Breast epithelium (tissue), 4 donors: ENCODE measurements at regions not wholly inside any gene's neighbourhood (a gene's known extent, or its start where the extent isn't known, plus 50 kb on each side); places are given as distances from the start of the nearest gene placed in this dataset.

Experiments
- DNase-seq, 2 donors: peaks; one replicate each; pipeline ENCODE4 v3.0.0-alpha.2; 2019; ENCODE audit warnings: low spot score in 2 of 2
- H3K27ac ChIP-seq, 2 donors: fragments of 200-600 bp; sonication (generic) in 1 of 2; one replicate each; pipeline ENCODE4 v1.5.1; 2016 to 2019; ENCODE audit warnings: mild to moderate bottlenecking in 1 of 2
- H3K27me3 ChIP-seq, 2 donors: fragments of 200-600 bp; sonication (generic) in 1 of 2; one replicate each; pipeline versions ENCODE4 v1.5.1 to v1.6.0; 2017 to 2019; ENCODE audit warnings: control low read depth in 1 of 2, mild to moderate bottlenecking in 1 of 2
- H3K36me3 ChIP-seq: fragments of 200-600 bp; one replicate; pipeline ENCODE4 v1.5.1; 2019
- H3K4me1 ChIP-seq, 2 donors: fragments of 200-600 bp; sonication (generic); one replicate each; pipeline ENCODE4 v1.5.1; 2016 to 2019; ENCODE audit warnings: control low read depth in 1 of 2
- H3K4me3 ChIP-seq, 3 donors: fragments of 200-600 bp; sonication (generic); 1 replicate in 2 of 3; 2 replicates in 1 of 3; pipeline ENCODE4 v1.5.1; 2016 to 2019; ENCODE audit warnings: mild to moderate bottlenecking in 3 of 3, moderate library complexity in 2 of 3
- H3K9me3 ChIP-seq, 2 donors: fragments of 200-600 bp; sonication (generic) in 1 of 2; one replicate each; pipeline ENCODE4 v1.5.1; 2016 to 2019; ENCODE audit warnings: control low read depth in 1 of 2
- CTCF ChIP-seq, 3 donors: fragments of 450-650 bp; IDR thresholded peaks; one replicate each; pipeline ENCODE4 v1.5.1; 2016 to 2017; ENCODE audit warnings: antibody characterized with exemption in 3 of 3, mild to moderate bottlenecking in 3 of 3, moderate library complexity in 3 of 3
- POLR2A ChIP-seq: fragments of 450-650 bp; IDR thresholded peaks from one replicate; pipeline ENCODE4 v1.6.1; 2016; ENCODE audit warnings: antibody characterized with exemption, mild to moderate bottlenecking, moderate library complexity
- POLR2AphosphoS5 ChIP-seq, 3 donors: sonication (generic); formaldehyde crosslinking; IDR thresholded peaks; one replicate each; pipeline ENCODE4 v1.6.1; 2017; ENCODE audit warnings: antibody characterized with exemption in 3 of 3
- intact Hi-C: fragments of 100-400 bp; cut with DNase I; formaldehyde crosslinking; loops from one replicate; pipeline ENCODE4 v1.15.1; 2023; ENCODE audit warnings: low total_unique reads

GRCh38 chr10:10092581-10092980 lies 925.1 kb upstream of the CELF2 start:
- DNase-seq: no peak
- no peaks in the 10 kb centered on the region for H3K4me1 ChIP-seq
- no peak overlapping the region for H3K27ac ChIP-seq
- H3K36me3 ChIP-seq: no peaks in the 10 kb centered on the region
- no peak overlapping the region for H3K4me3 ChIP-seq
- TF ChIP-seq POLR2AphosphoS5 (IDR thresholded peaks at IDR 0.05) (no peak), POLR2A (no peak), CTCF (IDR thresholded peaks at IDR 0.05) (no peak)
- no peaks in the 10 kb centered on the region for H3K27me3 ChIP-seq
- intact Hi-C loops: no loop called here
- no peaks in the 10 kb centered on the region for H3K9me3 ChIP-seq

- Histone ChIP-seq H3K27me3 (no peaks in the 10 kb centered on the region), H3K36me3 (no peaks in the 10 kb centered on the region), H3K4me3 (no peak overlapping the region), H3K4me1 (no peaks in the 10 kb centered on the region), H3K27ac (no peak overlapping the region), H3K9me3 (no peaks in the 10 kb centered on the region)
- TF ChIP-seq CTCF (IDR thresholded peaks at IDR 0.05): no peak
- no peak for TF ChIP-seq POLR2AphosphoS5 (IDR thresholded peaks at IDR 0.05)
- TF ChIP-seq POLR2A: no peak
- no peak for DNase-seq
- intact Hi-C loops: no loop called here
Observed at GRCh38 chr10:10093021-10093420, 924.7 kb upstream of the CELF2 start.

GRCh38 chr10:10094691-10095090 lies 923.0 kb upstream of the CELF2 start:
- no peaks in the 10 kb centered on the region for H3K4me1 ChIP-seq
- intact Hi-C loops: no loop called here
- no peak for TF ChIP-seq POLR2A
- no peak for TF ChIP-seq POLR2AphosphoS5 (IDR thresholded peaks at IDR 0.05)
- no peak for TF ChIP-seq CTCF (IDR thresholded peaks at IDR 0.05)
- no peaks in the 10 kb centered on the region for H3K27me3 ChIP-seq
- no peaks in the 10 kb centered on the region for H3K36me3 ChIP-seq
- no peak overlapping the region for H3K27ac ChIP-seq
- DNase-seq: no peak
- H3K9me3 ChIP-seq: no peaks in the 10 kb centered on the region
- no peak overlapping the region for H3K4me3 ChIP-seq

GRCh38 chr10:10096296-10096695 lies 921.4 kb upstream of the CELF2 start:
- no peaks in the 10 kb centered on the region for H3K9me3 ChIP-seq
- H3K27me3 ChIP-seq: no peaks in the 10 kb centered on the region
- H3K4me1 ChIP-seq: no peaks in the 10 kb centered on the region
- no peak overlapping the region for H3K4me3 ChIP-seq
- intact Hi-C loops: no loop called here
- H3K36me3 ChIP-seq: no peaks in the 10 kb centered on the region
- no peak for TF ChIP-seq POLR2AphosphoS5 (IDR thresholded peaks at IDR 0.05)
- TF ChIP-seq POLR2A: no peak
- no peak for TF ChIP-seq CTCF (IDR thresholded peaks at IDR 0.05)
- H3K27ac ChIP-seq: no peak overlapping the region
- no peak for DNase-seq

GRCh38 chr10:10096898-10097297 lies 920.8 kb upstream of the CELF2 start:
- H3K27me3 ChIP-seq: no peaks in the 10 kb centered on the region
- H3K36me3 ChIP-seq: no peaks in the 10 kb centered on the region
- no peaks in the 10 kb centered on the region for H3K4me1 ChIP-seq
- H3K4me3 ChIP-seq: no peak overlapping the region
- intact Hi-C loops: no loop called here
- DNase-seq: no peak
- no peak overlapping the region for H3K27ac ChIP-seq
- TF ChIP-seq POLR2AphosphoS5 (IDR thresholded peaks at IDR 0.05) (no peak), CTCF (IDR thresholded peaks at IDR 0.05) (no peak), POLR2A (no peak)
- H3K9me3 ChIP-seq: no peaks in the 10 kb centered on the region
